COLO668 (cell line): ENCODE measurements at regions not wholly inside any gene's neighbourhood (a gene's known extent, or its start where the extent isn't known, plus 50 kb on each side); places are given as distances from the start of the nearest gene placed in this dataset.

ENCODE experiments used
- DNase-seq: peaks from one replicate; lab custom pipeline; 2025; ENCODE audit not compliant: unreplicated experiment; lab: John Stamatoyannopoulos, UW

DNA sequence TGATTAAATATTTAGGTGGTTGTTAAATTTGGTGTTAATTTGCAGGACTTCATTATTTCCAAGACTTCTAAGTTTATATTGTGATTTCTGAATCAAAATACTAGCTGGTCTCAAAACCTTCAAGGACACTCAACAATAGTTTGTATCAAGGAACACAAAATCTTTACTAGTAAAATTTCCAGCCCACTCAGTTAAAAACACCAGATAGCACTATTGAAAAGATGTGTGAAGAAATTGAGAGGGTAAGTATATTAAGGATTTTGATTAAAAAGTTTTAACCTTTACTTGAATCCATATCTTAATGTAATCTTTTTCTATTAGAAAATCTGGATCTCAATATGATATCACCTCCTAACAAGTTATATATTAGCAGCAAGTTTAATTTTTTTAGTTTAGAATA is 89.3 kb upstream of the UGT8 start:
- DNase-seq, result no peak

DNA sequence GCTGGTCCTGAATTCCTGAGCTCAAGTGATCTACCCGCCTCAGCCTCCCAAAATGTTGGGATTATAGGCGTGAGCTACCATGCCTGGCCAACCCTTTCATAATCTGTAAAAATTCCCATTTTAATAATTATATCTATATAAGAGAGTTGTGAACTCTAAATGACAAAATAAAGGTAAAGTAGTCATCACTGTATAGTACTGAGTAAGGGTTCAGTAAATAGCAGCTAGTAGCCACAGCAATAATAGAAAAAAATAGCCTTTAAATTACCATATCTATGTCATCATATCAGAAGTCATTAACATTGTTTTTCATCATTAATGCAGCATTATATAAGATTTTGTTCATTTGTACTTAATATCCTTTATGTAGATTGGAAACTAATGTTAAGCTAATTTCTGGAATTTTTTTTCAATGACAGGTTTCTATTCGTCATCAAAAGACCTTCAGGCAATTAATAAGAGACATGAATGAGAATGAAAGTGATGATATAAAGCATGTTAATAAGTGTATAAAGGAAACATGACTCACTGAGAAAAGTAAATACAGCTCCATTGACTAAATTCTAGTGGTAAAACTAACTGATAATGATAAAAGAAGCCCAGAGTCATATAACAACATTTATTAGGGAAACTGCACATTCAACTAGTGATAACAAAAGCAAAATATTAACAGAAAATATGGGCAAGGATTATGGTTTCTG is 85.9 kb upstream of the UGT8 start:
- no peak for DNase-seq

DNA sequence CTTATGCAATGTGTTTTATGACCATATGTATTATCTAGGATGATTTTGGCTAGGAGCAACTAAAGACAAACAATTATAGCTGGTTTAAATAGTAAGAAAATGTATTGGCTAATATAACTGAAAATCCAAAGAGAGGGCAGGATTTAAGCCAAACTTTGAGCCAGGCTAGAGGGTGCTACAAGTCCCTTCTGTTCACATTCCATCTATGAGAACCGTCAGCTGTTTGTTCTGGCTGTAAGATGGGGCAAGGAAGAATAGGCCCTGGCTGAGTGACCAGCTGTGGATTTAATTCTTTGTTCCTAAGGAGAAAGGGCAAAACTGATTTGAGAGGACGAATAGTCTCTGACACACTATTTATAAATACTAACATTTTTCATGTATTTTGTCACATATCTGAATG is 79.2 kb upstream of the UGT8 start:
- no peak for DNase-seq

DNA sequence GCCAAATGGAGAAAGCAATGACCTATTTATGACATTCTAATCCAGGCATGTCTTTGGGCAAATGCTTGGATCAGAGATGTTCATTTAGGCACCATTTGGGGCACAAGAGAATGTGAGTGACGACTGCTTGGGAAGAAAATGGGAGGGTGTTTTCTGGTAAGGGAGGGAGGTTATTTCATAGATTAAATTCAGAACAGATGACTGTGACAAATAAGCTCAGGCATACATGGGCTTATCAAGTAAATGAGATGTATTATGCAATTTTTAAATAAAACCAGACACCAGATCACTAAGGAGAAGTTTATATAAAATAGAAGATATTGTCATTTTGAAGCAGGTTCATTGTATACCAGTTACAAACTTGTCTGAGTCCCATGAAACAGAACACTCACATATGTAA is 71.4 kb upstream of the UGT8 start:
- DNase-seq, result no peak

DNA sequence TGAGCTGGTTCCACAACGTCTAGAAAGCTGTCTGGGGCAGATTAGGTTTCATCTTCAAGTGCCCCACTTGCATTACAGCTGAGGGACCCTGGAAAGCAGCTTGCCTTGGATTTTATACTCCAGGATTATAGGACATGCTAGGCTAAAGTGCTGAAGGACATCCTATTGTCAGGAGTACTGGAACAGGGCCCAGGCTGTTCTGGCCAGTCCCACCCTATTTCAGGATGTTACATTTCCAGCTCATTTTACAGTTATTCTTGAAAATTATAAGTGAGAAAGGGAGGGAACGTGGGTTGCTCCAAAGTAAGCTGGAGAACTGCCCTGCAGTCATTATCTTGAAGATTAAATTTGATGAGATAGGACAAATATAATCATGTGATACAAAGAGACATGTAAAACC is 71.0 kb upstream of the UGT8 start:
- no peak for DNase-seq

DNA sequence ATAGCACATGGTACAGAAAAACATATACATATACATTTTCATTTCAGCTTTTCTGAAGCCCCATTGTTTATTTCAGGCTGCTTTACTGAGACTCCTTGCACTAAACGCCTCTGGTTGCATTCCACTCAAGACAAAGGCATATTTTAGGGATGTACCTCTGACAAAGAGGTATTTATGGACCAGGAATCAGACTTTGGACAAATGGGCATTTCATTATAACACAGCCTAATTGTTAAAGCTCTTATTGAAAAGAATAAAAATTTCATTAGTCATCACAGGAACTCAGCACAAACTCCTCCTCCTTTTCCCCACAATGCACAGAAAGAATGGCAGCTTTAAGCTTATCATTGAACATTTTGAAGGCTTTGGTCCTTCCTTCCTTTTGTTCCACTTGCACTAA is 62.9 kb upstream of the UGT8 start:
- no peak for DNase-seq

DNA sequence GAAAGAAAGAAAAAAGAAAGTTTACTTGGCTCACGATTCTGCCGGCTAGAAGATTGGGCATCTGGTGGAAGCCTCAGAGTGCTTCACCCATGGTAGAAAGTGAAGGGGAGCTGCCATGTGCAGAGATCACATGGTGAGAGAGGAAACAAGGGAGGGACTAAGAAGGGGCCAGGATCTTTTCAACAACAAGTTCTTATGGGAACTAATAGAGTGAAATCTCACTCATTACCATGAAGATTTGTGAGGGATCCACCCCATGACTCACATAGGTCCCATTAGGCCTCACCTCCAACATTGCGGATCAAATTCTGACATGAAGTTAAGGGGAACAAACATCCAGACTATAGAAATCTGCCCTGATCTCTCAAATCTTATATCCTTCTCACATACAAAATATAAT is 61.3 kb upstream of the UGT8 start:
- DNase-seq, result no peak

DNA sequence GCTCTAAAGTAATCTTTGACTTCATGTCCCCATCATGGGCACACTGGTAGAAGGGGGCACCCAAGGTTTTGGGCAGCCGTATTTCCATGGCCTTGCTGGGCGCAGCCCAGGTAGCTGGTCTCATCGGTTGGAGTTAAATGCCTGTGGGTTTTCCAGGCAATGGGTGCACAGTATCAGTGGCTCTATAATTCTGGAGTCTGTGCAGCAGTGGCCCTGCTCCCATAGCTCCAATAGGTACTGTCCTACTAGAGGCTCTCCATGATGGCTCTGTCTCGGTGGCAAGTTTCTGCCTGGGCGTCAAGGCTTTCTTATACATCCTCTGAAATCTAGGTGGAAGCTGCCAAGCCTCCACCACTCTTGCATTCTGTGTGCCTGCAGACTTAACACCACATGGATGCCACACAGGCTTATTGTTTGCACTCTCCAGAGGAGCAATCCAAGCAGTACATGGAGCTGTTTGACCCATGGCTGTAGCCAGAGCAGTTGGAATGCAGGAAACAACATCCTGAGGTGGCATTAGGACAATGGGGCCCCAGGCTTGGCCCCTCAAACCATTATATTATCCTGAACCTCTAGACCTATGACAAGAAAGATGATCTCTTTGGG is 60.5 kb upstream of the UGT8 start:
- DNase-seq, result no peak

DNA sequence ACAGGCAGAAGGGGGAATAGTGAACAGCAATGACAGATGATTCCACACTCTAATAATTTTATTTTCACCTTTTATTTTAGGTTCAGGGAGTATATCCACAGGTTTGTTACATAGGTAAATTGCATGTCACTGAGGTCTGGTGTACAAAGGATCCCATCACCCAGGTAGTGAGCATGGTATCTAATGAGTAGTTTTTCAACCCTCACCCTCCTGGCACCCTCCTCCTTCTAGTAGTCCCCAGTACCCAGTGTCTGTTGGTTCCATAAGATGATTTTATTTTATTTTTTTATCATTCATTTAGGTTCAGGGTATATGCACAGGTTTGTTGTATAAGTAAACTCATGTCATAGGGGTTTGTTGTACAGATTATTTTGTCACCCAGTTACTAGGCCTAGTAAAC is 58.6 kb upstream of the UGT8 start:
- DNase-seq, result no peak

DNA sequence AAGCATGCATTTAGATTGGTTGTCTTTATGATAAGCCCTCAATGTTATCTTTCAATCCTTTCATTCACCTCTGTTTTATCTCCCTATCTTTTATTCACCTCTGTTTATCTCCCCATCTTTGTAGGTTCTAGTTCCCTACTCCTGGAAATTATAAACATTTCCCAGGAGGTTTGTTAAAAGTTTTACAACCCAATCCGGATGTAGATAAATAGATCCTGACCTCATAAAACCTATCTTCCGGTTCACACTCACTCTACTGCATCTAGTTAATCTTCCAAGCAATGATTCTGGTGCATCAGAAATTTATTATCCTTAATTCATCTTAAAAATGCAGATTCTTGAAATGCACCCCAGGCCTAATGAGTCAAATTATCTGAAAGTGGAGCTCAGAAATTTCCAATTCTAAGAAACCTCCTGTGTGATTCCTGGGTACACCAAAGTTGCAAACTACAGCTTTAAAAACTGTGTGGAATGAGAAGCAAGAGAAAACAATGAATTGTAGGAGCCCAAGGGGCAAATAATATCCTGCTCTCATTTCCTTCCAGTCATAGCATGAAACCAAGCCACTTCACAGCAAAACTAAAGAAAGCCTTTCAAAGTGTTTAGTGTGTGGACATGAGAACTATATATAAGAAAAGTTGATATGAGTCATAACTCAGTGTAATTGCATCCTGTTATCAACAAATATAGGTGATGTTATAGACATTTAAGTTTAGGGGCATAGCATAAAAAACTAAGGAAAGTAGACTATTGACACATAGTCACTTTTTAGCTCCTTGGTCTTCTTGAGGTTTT is 51.1 kb upstream of the UGT8 start:
- no peak for DNase-seq
